BE2C (cell line): ENCODE measurements at regions not wholly inside any gene's neighbourhood (a gene's known extent, or its start where the extent isn't known, plus 50 kb on each side); places are given as distances from the start of the nearest gene placed in this dataset.

Source experiments
- DNase-seq: peaks from one replicate; pipeline ENCODE4 v3.0.0-alpha.2; 2020
- H3K27me3 ChIP-seq: fragments of 250-450 bp; sonication (Bioruptor Pico); 2 replicates; pipeline ENCODE4 v1.5.1; 2020; ENCODE audit warnings: mild to moderate bottlenecking
- H3K36me3 ChIP-seq: fragments of 250-450 bp; sonication (Bioruptor Pico); 2 replicates; pipeline ENCODE4 v1.5.1; 2020; ENCODE audit warnings: mild to moderate bottlenecking
- H3K4me1 ChIP-seq: fragments of 250-450 bp; sonication (Bioruptor Pico); 2 replicates; pipeline ENCODE4 v1.5.1; 2020
- H3K4me3 ChIP-seq: 2 replicates; pipeline ENCODE4 v1.5.1; 2011; ENCODE audit warnings: low read depth, low read length
- H3K9me3 ChIP-seq: fragments of 250-450 bp; sonication (Bioruptor Pico); 2 replicates; pipeline ENCODE4 v1.5.1; 2020
- TF ChIP-seq, protein P1 (sequence below): IDR thresholded peaks from 2 replicates; pipeline ENCODE4 v1.5.1; 2012; ENCODE audit warnings: mild to moderate bottlenecking, low read depth, low read length

- H3K4me1 ChIP-seq: peaks cover 3% of the 10 kb centered on the region; the same call in 1 of the 2 replicates
- no peak overlapping the region for H3K4me3 ChIP-seq
- no peaks in the 10 kb centered on the region for H3K9me3 ChIP-seq
- DNase-seq: no peak
- TF ChIP-seq, protein P1, sequence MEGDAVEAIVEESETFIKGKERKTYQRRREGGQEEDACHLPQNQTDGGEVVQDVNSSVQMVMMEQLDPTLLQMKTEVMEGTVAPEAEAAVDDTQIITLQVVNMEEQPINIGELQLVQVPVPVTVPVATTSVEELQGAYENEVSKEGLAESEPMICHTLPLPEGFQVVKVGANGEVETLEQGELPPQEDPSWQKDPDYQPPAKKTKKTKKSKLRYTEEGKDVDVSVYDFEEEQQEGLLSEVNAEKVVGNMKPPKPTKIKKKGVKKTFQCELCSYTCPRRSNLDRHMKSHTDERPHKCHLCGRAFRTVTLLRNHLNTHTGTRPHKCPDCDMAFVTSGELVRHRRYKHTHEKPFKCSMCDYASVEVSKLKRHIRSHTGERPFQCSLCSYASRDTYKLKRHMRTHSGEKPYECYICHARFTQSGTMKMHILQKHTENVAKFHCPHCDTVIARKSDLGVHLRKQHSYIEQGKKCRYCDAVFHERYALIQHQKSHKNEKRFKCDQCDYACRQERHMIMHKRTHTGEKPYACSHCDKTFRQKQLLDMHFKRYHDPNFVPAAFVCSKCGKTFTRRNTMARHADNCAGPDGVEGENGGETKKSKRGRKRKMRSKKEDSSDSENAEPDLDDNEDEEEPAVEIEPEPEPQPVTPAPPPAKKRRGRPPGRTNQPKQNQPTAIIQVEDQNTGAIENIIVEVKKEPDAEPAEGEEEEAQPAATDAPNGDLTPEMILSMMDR: no peak
- no peaks in the 10 kb centered on the region for H3K27me3 ChIP-seq
- H3K36me3 ChIP-seq: no peaks in the 10 kb centered on the region
Observed at GRCh38 chr11:91158297-91158696, 935.4 kb upstream of the CHORDC1 start.

- Histone ChIP-seq H3K9me3 (no peaks in the 10 kb centered on the region), H3K27me3 (no peaks in the 10 kb centered on the region), H3K4me3 (no peak overlapping the region), H3K4me1 (no peaks in the 10 kb centered on the region), H3K36me3 (no peaks in the 10 kb centered on the region)
- TF ChIP-seq, protein P1: no peak
- DNase-seq: no peak
Observed at GRCh38 chr11:91156041-91156440, 933.2 kb upstream of the CHORDC1 start.

DNA sequence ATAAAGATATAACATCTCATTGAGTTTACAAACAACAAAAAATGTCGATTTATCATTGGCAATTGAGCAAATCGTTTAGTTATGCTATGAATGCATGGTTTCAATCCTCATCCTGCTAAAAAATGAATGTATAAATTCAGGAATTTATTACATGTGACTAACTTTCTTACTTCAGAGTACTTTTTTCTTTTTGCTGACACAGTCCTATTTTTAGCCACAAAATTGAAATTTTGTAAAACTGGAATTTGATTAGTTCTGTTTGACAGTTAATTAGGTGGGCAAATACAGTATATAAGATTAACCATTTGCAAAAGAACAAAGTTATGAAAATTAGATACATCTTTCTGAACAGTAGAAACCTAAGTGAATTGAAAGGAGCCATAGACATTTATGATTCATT lies 925.0 kb upstream of the CHORDC1 start:
- Histone ChIP-seq H3K27me3 (no peaks in the 10 kb centered on the region), H3K9me3 (no peaks in the 10 kb centered on the region), H3K4me1 (no peaks in the 10 kb centered on the region), H3K4me3 (no peak overlapping the region), H3K36me3 (no peaks in the 10 kb centered on the region)
- no peak for DNase-seq
- TF ChIP-seq, protein P1: no peak

- no peak for DNase-seq
- Histone ChIP-seq H3K27me3 (no peaks in the 10 kb centered on the region), H3K4me1 (peaks cover 7% of the 10 kb centered on the region), H3K36me3 (no peaks in the 10 kb centered on the region), H3K4me3 (no peak overlapping the region), H3K9me3 (no peaks in the 10 kb centered on the region)
- TF ChIP-seq, protein P1: no peak
Observed at GRCh38 chr11:91141655-91142054, 918.8 kb upstream of the CHORDC1 start.

DNA sequence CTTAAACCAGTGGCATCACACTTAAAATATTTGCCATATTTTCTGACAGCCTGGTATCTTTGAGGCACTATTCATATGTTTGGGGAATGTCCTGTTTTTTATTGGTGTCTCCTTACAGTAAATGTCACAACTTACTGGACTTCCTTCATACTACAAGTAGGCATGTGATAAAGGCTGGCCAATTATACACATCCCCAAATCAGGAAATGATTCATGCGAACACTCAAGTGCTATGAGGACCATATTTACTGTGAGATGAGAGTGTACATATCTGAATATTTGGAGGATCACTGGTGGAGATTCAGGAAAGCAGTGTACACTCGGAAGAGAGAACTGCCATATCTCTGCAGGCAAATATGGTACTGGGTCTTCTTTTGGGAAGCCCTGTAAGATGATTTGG lies 913.8 kb upstream of the CHORDC1 start:
- H3K9me3 ChIP-seq: no peaks in the 10 kb centered on the region
- H3K36me3 ChIP-seq: no peaks in the 10 kb centered on the region
- H3K27me3 ChIP-seq: no peaks in the 10 kb centered on the region
- H3K4me1 ChIP-seq: peaks cover 10% of the 10 kb centered on the region
- TF ChIP-seq, protein P1: no peak
- no peak for DNase-seq
- H3K4me3 ChIP-seq: no peak overlapping the region

- DNase-seq: no peak
- TF ChIP-seq, protein P1: no peak
- Histone ChIP-seq H3K4me1 (0 out of 2 replicates have a peak, but pooled peaks cover 3% of the 10 kb centered on the region), H3K9me3 (no peaks in the 10 kb centered on the region), H3K27me3 (no peaks in the 10 kb centered on the region), H3K4me3 (no peak overlapping the region), H3K36me3 (no peaks in the 10 kb centered on the region)
Observed at GRCh38 chr11:91133361-91133760, 910.5 kb upstream of the CHORDC1 start.
